IMR-90 (cell line): ENCODE measurements at regions not wholly inside any gene's neighbourhood (a gene's known extent, or its start where the extent isn't known, plus 50 kb on each side); places are given as distances from the start of the nearest gene placed in this dataset.

Experiments used
- ATAC-seq: fragments of 200-7000 bp; cut with Tn5 transposase; 2 replicates; pipeline ENCODE4 v1.9.1; 2020; ENCODE audit warnings: low read depth, mild to moderate bottlenecking, moderate library complexity
- BruUV-seq: library from RNA; stranded (reverse); fragments of 400-500 nt; replicated peaks from 2 replicates; lab custom pipeline; 2021; lab: Mats Ljungman, UMichigan
- CTCF ChIA-PET: fragments of 300-600 bp; formaldehyde crosslinking; extraction: SDS; loops from one replicate; lab custom pipeline; 2021; ENCODE audit warnings: antibody characterized with exemption; lab: Yijun Ruan, JAX
- POLR2A ChIA-PET: fragments of 300-600 bp; sonication (Branson Sonifier 250); formaldehyde crosslinking; loops from one replicate; lab custom pipeline; 2022; ENCODE audit warnings: antibody characterized with exemption; ENCODE audit not compliant: unreplicated experiment; lab: Charles Lee
- DNase-seq: peaks from one replicate; pipeline ENCODE4 v3.0.0; 2013
- H2AFZ ChIP-seq: replicated peaks from 2 replicates; pipeline ENCODE3; 2013; ENCODE audit warnings: low read length, mild to moderate bottlenecking; ENCODE audit not compliant: poor library complexity
- H2AK5ac ChIP-seq: 2 replicates; pipeline ENCODE4 v1.6.1; 2013; ENCODE audit warnings: low read depth, low read length, inconsistent platforms
- H2AK9ac ChIP-seq: replicated peaks from 2 replicates; pipeline ENCODE3; 2013; ENCODE audit warnings: mild to moderate bottlenecking, low read depth, low read length, moderate library complexity; ENCODE audit not compliant: poor library complexity
- H2BK120ac ChIP-seq: 2 replicates; pipeline ENCODE4 v1.6.1; 2013; ENCODE audit warnings: low read depth, low read length, inconsistent platforms
- H2BK15ac ChIP-seq: 3 replicates; pipeline ENCODE4 v1.6.1; 2013; ENCODE audit warnings: low read depth, low read length, inconsistent platforms
- H2BK20ac ChIP-seq: 2 replicates; pipeline ENCODE4 v1.6.1; 2013; ENCODE audit warnings: low read depth, mild to moderate bottlenecking, inconsistent platforms, low read length, moderate library complexity
- H2BK5ac ChIP-seq: 2 replicates; pipeline ENCODE4 v1.6.1; 2013; ENCODE audit warnings: mild to moderate bottlenecking, low read depth, low read length, inconsistent platforms; ENCODE audit not compliant: poor library complexity, severe bottlenecking
- H3K14ac ChIP-seq: replicated peaks from 2 replicates; pipeline ENCODE4 v1.6.1; 2013; ENCODE audit warnings: low read depth, low read length, inconsistent platforms
- H3K18ac ChIP-seq: 2 replicates; pipeline ENCODE4 v1.6.1; 2013; ENCODE audit warnings: low read depth, low read length, control low read depth
- H3K23ac ChIP-seq: 2 replicates; pipeline ENCODE4 v1.6.1; 2013; ENCODE audit warnings: low read depth, low read length, inconsistent platforms
- H3K27ac ChIP-seq: 2 replicates; pipeline ENCODE4 v1.5.1; 2013; ENCODE audit warnings: mild to moderate bottlenecking, control low read depth, low read length; ENCODE audit not compliant: insufficient read depth
- H3K27me3 ChIP-seq: 2 replicates; pipeline ENCODE4 v1.6.1; 2013; ENCODE audit warnings: low read length; ENCODE audit not compliant: control insufficient read depth, insufficient read depth
- H3K36me3 ChIP-seq: 2 replicates; pipeline ENCODE4 v1.6.1; 2013; ENCODE audit warnings: low read length, mixed read lengths; ENCODE audit not compliant: control insufficient read depth, insufficient read depth
- H3K4ac ChIP-seq: 2 replicates; pipeline ENCODE4 v1.6.1; 2013; ENCODE audit warnings: low read depth, low read length, inconsistent platforms
- H3K4me1 ChIP-seq: 2 replicates; pipeline ENCODE4 v1.6.1; 2013; ENCODE audit warnings: low read length, mixed read lengths; ENCODE audit not compliant: control insufficient read depth, insufficient read depth
- H3K4me2 ChIP-seq: 2 replicates; pipeline ENCODE4 v1.6.1; 2013; ENCODE audit warnings: low read depth, mild to moderate bottlenecking, control low read depth, low read length, moderate library complexity
- H3K4me3 ChIP-seq: 2 replicates; pipeline ENCODE4 v1.5.1; 2013; ENCODE audit warnings: low read depth, mild to moderate bottlenecking, control low read depth, low read length, moderate library complexity; ENCODE audit not compliant: insufficient read depth
- H3K56ac ChIP-seq: 2 replicates; pipeline ENCODE4 v1.6.1; 2013; ENCODE audit warnings: low read length, inconsistent platforms; ENCODE audit not compliant: insufficient read depth; ENCODE audit errors: extremely low read depth
- H3K79me1 ChIP-seq, 2 experiments: 2 replicates each; pipeline ENCODE4 v1.6.1; 2013; ENCODE audit warnings: low read length in 2 of 2, inconsistent platforms in 1 of 2, low read depth in 1 of 2
- H3K9ac ChIP-seq: 2 replicates; pipeline ENCODE4 v1.6.1; 2013; ENCODE audit warnings: low read depth, low read length, control low read depth
- H3K9me1 ChIP-seq: 2 replicates; pipeline ENCODE4 v1.6.1; 2013; ENCODE audit warnings: low read length, inconsistent platforms; ENCODE audit not compliant: insufficient read depth
- H3K9me3 ChIP-seq: 2 replicates; pipeline ENCODE4 v1.6.1; 2013; ENCODE audit warnings: low read length; ENCODE audit not compliant: control insufficient read depth, insufficient read depth
- H4K20me1 ChIP-seq: 2 replicates; pipeline ENCODE4 v1.6.1; 2013; ENCODE audit warnings: low read length, inconsistent platforms; ENCODE audit not compliant: insufficient read depth
- H4K5ac ChIP-seq: 2 replicates; pipeline ENCODE4 v1.6.1; 2013; ENCODE audit warnings: mild to moderate bottlenecking, low read depth, low read length, control low read depth
- H4K8ac ChIP-seq, 2 experiments: 2 replicates each; pipeline ENCODE4 v1.6.1; 2013; ENCODE audit warnings: low read depth in 2 of 2, low read length in 2 of 2, control low read depth in 1 of 2, inconsistent platforms in 1 of 2
- H4K91ac ChIP-seq: 2 replicates; pipeline ENCODE4 v1.6.1; 2013; ENCODE audit warnings: low read depth, low read length, inconsistent platforms; ENCODE audit not compliant: insufficient read depth
- BHLHE40 ChIP-seq: fragments of 150-350 bp; IDR thresholded peaks from 2 replicates; pipeline ENCODE4 v1.6.1; 2016; ENCODE audit warnings: mild to moderate bottlenecking, low read depth, low read length
- CEBPB ChIP-seq: IDR thresholded peaks from 2 replicates; pipeline ENCODE4 v1.6.1; 2012; ENCODE audit warnings: low read depth, low read length, improper control_type of control experiment
- CHD1 ChIP-seq: IDR thresholded peaks from 2 replicates; pipeline ENCODE4 v1.6.1; 2012; ENCODE audit warnings: low read depth, low read length, improper control_type of control experiment
- FOS ChIP-seq: fragments of 150-350 bp; IDR thresholded peaks from 2 replicates; pipeline ENCODE4 v1.6.1; 2016; ENCODE audit warnings: low read depth, low read length
- MAFK ChIP-seq: IDR thresholded peaks from 2 replicates; pipeline ENCODE4 v1.6.1; 2012; ENCODE audit warnings: low read depth, low read length, improper control_type of control experiment
- MAZ ChIP-seq: IDR thresholded peaks from 2 replicates; pipeline ENCODE4 v1.6.1; 2012; ENCODE audit warnings: low read depth, mild to moderate bottlenecking, low read length, improper control_type of control experiment, moderate library complexity, borderline replicate concordance
- MXI1 ChIP-seq: IDR thresholded peaks from 2 replicates; pipeline ENCODE4 v1.6.1; 2012; ENCODE audit warnings: low read depth, mild to moderate bottlenecking, low read length, moderate library complexity, borderline replicate concordance
- NFE2L2 ChIP-seq: fragments of 150-350 bp; IDR thresholded peaks from 2 replicates; pipeline ENCODE4 v1.6.1; 2016; ENCODE audit warnings: low read depth, mild to moderate bottlenecking, low read length
- POLR2A ChIP-seq: IDR thresholded peaks from 2 replicates; pipeline ENCODE4 v1.6.1; 2012; ENCODE audit warnings: mild to moderate bottlenecking, low read depth, low read length
- RAD21 ChIP-seq: IDR thresholded peaks from 2 replicates; pipeline ENCODE4 v1.6.1; 2012; ENCODE audit warnings: low read length, improper control_type of control experiment
- RCOR1 ChIP-seq: IDR thresholded peaks from 2 replicates; pipeline ENCODE4 v1.6.1; 2012; ENCODE audit warnings: mild to moderate bottlenecking, low read length, improper control_type of control experiment; ENCODE audit not compliant: insufficient replicate concordance
- RFX5 ChIP-seq: IDR thresholded peaks from 2 replicates; pipeline ENCODE4 v1.8.0; 2012; ENCODE audit warnings: low read depth, mild to moderate bottlenecking, low read length, moderate library complexity
- SMC3 ChIP-seq: fragments of 150-350 bp; IDR thresholded peaks from 2 replicates; pipeline ENCODE4 v1.6.1; 2016; ENCODE audit warnings: low read depth, mild to moderate bottlenecking, antibody characterized with exemption, low read length, moderate library complexity
- WGBS, 2 experiments: methylation state at CpG; one replicate each; pipeline versions ENCODE4 v1.1.5 to v1.1.7; 2013; ENCODE audit warnings: missing lambda C conversion rate in 2 of 2; ENCODE audit not compliant: insufficient read length in 1 of 2; ENCODE audit errors: extremely low coverage in 2 of 2; 5-methylcytosine and 5-hydroxymethylcytosine counted together
- dilution Hi-C: fragments of 300-500 bp; cut with HindIII; formaldehyde crosslinking; loops from one replicate; pipeline ENCODE4 v1.14.3; 2018; ENCODE audit warnings: low sequenced_read_pairs; ENCODE audit not compliant: unreplicated experiment
- in situ Hi-C: fragments of 300-500 bp; cut with MboI; formaldehyde crosslinking; loops from 3 replicates; pipeline ENCODE4 v1.14.3; 2019; ENCODE audit warnings: low sequenced_read_pairs, inconsistent platforms, mixed read lengths
- intact Hi-C: fragments of 100-400 bp; cut with micrococcal nuclease; formaldehyde crosslinking; loops from 2 replicates; pipeline ENCODE4 v1.10.0; 2022
- TF ChIP-seq, protein P1 (sequence below): fragments of 150-350 bp; IDR thresholded peaks from 2 replicates; pipeline ENCODE4 v1.6.1; 2017; ENCODE audit warnings: mild to moderate bottlenecking, antibody characterized with exemption, low read length, low read depth

DNA sequence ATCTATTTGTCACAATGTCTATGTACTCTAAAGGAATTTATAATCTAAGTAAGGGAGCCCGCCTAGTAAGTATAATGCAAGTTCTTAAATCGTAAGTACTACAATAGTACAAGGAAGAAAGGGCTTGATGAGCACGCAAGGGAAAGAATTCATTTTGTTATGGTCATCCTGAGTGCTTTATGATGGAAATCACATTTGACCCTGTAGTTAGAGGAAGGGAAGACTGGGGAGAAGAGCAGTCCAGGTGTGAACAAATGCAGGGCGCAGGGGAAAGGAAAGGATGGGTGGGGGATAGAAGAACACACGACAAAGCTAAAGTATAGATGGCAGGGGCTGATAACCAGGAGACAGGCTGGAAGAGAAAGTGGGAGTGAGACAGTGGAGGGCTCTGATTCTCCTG is 88.2 kb upstream of the ARMC3 start:
- ChIA-PET POLR2A (no interaction called here), CTCF (no interaction called here)
- no peak overlapping the region for H3K4ac ChIP-seq
- H3K79me1 ChIP-seq, result no peaks in the 10 kb centered on the region
- H3K27me3 ChIP-seq, result no peaks in the 10 kb centered on the region
- ATAC-seq, result no peak
- H2AK5ac ChIP-seq, result no peak overlapping the region
- no peaks in the 10 kb centered on the region for H3K9me1 ChIP-seq
- no peak overlapping the region for H2BK15ac ChIP-seq
- no peak overlapping the region for H4K8ac ChIP-seq
- H3K56ac ChIP-seq, result no peak overlapping the region
- WGBS, 2 experiments, result 79% methylated on average over 3 of the region's 5 CpGs; no CpG with 5 or more reads in 1 of the 2 experiments
- H3K4me2 ChIP-seq, result no peak overlapping the region
- no TSS peak for BruUV-seq
- no peak overlapping the region for H3K18ac ChIP-seq
- intact Hi-C loops, result loop anchor here (10.0 kb wide), 1 partner anchor 265 kb away; no protein-coding TSS in a partner anchor
- no peak overlapping the region for H3K23ac ChIP-seq
- no peak overlapping the region for H3K14ac ChIP-seq
- H4K91ac ChIP-seq, result no peak overlapping the region
- no peak overlapping the region for H2BK120ac ChIP-seq
- H3K4me3 ChIP-seq, result no peak overlapping the region
- H2BK20ac ChIP-seq, result no peak overlapping the region
- H4K20me1 ChIP-seq, result no peaks in the 10 kb centered on the region
- dilution Hi-C loops, result no loop called here
- H3K27ac ChIP-seq, result no peak overlapping the region
- DNase-seq, result no peak
- H3K9me3 ChIP-seq, result no peaks in the 10 kb centered on the region
- no peak overlapping the region for H3K9ac ChIP-seq
- H3K36me3 ChIP-seq, result no peaks in the 10 kb centered on the region
- H2AFZ ChIP-seq, result no peak overlapping the region
- H2AK9ac ChIP-seq, result no peak overlapping the region
- H2BK5ac ChIP-seq, result no peak overlapping the region
- TF ChIP-seq CHD1 (no peak), CEBPB (no peak), SMC3 (no peak), MAZ (no peak), POLR2A (no peak), RFX5 (no peak), NFE2L2 (no peak), MXI1 (no peak), MAFK (no peak), RCOR1 (no peak), FOS (no peak), BHLHE40 (no peak), RAD21 (no peak)
- TF ChIP-seq, protein P1, sequence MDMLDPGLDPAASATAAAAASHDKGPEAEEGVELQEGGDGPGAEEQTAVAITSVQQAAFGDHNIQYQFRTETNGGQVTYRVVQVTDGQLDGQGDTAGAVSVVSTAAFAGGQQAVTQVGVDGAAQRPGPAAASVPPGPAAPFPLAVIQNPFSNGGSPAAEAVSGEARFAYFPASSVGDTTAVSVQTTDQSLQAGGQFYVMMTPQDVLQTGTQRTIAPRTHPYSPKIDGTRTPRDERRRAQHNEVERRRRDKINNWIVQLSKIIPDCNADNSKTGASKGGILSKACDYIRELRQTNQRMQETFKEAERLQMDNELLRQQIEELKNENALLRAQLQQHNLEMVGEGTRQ, result no peak
- no peaks in the 10 kb centered on the region for H3K4me1 ChIP-seq
- no peak overlapping the region for H4K5ac ChIP-seq
- in situ Hi-C loops, result no loop called here
